Inferior parietal cortex (tissue), 1 donor: ENCODE measurements at regions not wholly inside any gene's neighbourhood (a gene's known extent, or its start where the extent isn't known, plus 50 kb on each side); places are given as distances from the start of the nearest gene placed in this dataset.

Source experiments
- DNase-seq: peaks from one replicate; pipeline ENCODE4 v3.0.0-alpha.2; 2016; ENCODE audit errors: extremely low spot score

GRCh38 chr12:68451261-68452077, 119.3 kb upstream of the MDM1 start:
- peak; percentile 5 for DNase-seq

GRCh38 chr12:68452078-68452715, 120.0 kb upstream of the MDM1 start:
- DNase-seq, result peak; percentile 25

DNA sequence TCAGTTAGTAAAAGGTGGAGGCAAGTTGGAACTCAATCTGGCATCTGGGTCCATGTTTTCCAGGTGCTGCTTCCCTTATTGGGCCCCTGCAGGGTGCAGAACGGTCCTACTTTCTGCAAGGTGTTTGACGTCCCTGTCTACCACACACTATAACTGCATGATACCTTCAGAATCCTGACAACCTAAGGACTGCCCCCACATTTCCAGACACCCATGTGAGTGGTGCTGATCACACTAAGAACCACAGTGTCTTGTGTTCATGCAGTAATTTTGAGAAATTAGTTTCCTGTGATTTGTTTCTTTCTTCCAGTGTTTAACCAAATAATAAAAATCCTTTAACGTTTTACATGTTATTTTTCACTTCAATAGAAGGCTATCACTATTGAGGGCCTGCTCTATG, 121.1 kb upstream of the MDM1 start:
- DNase-seq, result no peak

DNA sequence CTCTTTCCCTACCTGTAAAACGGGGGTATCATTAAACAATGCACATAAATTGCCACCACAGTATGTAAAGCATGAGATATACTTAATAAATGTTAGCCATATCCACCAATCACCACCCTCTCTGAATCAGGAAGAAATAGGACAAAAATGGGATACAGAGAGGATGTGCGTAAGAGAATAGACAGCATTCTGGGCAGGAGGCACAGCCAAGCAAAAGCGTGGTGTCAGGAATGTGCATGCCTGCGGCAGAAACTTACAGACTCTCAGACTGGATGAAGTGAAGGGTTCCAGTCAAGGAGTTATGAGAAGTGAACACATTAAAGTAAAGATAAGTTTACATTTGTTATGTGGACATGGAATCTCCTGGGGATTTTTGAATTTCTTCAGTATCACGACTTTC, 121.7 kb upstream of the MDM1 start:
- no peak for DNase-seq

DNA sequence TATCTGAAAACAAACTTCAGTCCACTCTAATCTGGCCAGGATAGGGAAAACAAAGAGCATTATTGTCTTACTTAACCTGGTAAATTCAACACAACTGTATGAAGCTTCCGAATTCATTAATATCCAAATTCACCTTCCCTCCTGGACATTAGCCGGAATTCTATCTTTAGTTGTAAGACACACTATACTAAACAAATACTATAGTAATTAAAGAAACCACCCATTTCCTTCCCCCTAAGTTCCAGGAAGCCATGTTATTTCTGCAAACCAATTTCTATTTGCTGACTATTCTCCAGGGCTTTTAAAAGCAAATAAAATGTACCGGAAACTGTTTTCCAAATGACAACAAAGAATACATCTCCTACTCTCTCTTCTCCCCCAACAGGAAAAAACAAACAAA, 122.7 kb upstream of the MDM1 start:
- DNase-seq, result no peak

- no peak for DNase-seq
Measured at GRCh38 chr12:68455691-68456345, 123.7 kb upstream of the MDM1 start.

GRCh38 chr12:68458866-68459265, 126.7 kb upstream of the MDM1 start:
- DNase-seq, result no peak

- DNase-seq, result no peak
Measured at GRCh38 chr12:68460236-68460635, 128.1 kb upstream of the MDM1 start.

DNA sequence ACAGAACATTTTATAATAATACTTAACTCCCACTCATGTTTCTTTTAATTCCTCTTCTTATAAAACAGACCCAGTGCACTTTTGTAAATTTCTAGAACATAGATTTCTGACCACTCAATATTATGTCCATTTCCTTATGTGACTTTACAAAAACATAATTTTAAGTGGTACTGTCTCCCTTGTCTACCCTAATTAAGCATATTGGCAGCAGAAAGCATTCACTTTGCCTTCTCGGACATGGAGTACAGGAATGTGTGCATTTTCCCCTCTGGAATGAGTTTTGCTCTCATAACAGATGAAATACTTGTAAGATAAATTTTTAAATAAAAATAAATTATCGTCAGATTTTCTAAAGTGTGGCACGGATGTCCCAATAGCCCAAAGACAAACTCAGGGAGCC, 129.5 kb upstream of the MDM1 start:
- DNase-seq, result no peak

DNA sequence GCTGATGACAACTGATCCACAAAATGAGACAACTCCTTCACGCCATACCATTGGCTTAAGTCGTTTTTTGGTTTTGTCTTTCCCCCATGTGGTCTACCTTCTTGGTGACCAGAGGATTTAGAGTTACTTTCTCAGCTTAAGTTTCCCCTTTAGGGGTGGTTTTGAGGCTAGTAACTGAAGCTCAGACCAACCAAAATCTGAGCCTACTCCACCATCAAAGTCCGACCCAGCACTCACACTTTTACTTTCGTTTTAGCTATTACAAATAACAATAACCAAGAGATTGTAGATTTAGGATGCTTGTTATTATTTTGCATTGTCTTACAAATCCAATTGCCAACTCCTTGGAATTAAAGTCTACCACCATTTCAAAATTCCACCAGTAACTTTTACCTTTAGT, 130.6 kb upstream of the MDM1 start:
- no peak for DNase-seq

DNA sequence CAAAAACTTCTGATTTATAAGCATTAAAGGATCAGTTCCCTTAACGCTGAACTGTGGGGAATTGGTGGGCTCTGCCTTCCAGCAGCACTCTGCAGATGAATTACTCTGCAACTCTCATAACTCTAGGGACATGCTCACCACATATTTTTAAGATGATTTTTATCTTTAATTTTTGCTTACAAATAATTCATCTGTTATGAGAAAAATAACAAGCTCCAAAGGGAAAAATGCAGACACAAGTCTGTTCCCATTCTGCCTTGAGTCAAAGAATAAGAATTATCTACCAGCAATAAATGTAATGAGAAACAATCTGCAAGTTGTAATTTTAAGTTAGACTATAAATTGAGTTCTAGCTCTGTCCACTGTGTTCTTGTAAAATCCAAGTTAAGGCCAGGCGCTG, 133.1 kb upstream of the MDM1 start:
- no peak for DNase-seq

DNA sequence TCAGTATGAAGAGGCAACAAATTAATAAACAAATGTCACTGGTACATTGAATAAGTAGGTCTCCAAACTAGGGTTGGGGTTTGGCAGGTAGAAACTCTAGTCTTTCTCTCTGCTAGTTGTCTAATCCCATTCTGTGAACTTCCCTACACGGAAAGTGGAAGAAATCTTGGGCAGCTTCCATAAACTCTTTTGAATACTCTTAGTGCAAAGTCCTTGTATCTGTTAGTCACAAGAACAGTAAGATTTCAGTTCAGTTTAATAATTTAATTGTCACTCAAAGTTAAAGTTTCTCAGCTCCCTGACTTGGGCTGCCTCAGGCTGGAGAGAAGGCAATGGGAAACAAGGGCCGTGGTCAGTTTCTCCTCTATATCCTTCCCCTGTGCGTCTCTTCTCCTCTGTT, 135.4 kb upstream of the MDM1 start:
- no peak for DNase-seq

- no peak for DNase-seq
Measured at GRCh38 chr12:68468036-68468435, 135.9 kb upstream of the MDM1 start.

- no peak for DNase-seq
Measured at GRCh38 chr12:68469113-68469512, 137.0 kb upstream of the MDM1 start.

DNA sequence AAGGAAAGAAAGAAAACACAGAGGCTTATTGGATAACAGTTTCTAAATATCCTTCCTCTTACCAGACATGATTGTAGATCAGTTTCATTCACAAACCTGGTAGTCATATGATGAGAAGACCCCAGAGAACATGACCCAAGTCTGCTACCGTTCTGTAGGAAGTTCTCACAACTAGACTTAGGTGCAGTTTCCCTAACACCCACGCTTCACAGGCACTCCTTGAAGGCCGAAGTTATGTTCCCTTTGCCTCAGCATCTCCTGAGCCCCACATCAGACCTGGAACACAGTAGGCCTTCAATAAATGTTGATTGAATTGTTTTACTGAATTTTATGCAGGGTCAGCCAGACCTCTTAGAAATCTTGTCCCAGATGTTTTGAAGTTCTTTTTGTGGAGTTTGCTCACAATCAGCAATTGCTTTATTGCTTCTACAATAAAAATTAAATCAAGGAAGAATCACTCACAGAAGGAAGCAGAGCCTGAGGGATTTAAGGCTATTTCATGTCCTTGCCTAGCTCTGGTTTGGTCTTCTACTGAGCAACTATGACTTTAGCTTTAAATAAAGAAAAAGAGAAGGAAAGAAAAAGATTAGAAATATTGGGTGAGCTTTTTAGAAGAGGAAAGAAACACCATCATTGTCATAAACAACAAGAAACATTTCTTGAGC, 138.6 kb upstream of the MDM1 start:
- DNase-seq, result no peak

DNA sequence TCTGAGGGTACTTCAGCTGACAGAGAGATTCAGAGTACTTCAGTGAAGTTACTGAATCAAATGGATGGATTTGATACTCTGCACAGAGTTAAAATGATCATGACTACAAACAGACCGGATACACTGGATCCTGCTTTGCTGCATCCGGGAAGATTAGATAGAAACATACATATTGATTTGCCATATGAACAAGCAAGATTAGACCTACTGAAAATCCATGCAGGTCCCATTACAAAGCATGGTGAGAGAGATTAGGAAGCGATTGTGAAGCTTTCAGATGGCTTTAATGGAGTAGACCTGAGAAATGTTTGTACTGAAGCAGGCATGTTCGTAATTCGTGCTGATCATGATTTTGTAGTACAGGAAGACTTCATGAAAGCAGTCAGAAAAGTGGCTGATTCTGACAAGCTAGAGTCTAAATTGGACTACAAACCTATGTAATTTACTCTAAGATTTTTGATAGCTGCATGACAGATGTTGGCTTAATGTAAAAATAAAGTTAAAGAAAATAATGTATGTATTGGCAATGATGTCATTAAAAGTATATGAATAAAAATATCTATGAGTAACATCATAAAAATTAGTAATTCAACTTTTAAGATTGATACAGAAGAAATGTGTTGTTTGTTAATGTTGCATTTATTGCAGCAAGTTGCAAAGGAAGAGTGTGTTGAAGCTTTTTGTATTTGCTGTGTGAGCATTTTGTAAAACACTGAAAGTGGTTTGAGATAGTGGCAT, 136.1 kb upstream of the RAP1B start:
- no peak for DNase-seq

DNA sequence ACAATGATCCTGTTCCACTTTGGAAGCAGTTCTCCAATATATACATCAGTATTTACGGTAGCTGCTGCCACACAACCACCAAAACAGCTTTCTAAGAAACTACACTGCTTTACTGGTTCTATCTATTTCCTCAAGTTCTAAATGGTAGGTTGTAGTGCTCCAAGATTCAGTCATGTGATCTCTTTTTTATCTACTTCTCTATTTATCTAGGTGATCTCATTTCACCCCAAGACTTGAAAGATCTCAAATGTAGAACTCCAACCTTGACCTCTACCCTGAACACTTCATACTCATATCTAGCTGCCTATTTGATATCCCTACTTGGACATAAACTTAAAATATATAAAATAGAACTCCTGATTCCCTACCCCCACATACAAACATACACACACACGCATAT, 133.9 kb upstream of the RAP1B start:
- no peak for DNase-seq

DNA sequence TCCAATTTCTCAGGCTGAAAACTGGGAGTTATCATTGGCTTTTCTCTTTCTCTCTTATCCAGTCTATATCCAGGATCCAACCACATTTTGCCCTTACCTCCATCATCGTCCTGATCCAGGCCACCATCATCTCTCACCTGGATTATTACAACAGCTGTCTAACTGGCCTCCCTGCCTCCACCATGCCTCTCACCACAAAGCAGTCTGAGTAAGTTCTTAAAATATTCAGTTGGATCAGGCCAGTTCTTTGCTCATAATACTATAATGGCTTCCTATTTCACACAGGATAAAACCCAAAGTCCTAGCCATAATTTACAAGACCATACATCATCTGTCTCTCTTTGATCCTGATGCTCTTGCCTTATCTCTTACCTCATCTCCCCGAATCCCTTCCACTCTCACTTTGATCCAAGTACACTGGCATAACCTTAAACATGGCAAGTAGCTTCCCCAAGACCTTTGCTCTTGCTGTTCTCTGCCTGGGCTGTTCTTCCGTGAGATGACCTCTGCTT, 133.4 kb upstream of the RAP1B start:
- DNase-seq, result no peak

GRCh38 chr12:68477906-68478305, 132.8 kb upstream of the RAP1B start:
- no peak for DNase-seq

DNA sequence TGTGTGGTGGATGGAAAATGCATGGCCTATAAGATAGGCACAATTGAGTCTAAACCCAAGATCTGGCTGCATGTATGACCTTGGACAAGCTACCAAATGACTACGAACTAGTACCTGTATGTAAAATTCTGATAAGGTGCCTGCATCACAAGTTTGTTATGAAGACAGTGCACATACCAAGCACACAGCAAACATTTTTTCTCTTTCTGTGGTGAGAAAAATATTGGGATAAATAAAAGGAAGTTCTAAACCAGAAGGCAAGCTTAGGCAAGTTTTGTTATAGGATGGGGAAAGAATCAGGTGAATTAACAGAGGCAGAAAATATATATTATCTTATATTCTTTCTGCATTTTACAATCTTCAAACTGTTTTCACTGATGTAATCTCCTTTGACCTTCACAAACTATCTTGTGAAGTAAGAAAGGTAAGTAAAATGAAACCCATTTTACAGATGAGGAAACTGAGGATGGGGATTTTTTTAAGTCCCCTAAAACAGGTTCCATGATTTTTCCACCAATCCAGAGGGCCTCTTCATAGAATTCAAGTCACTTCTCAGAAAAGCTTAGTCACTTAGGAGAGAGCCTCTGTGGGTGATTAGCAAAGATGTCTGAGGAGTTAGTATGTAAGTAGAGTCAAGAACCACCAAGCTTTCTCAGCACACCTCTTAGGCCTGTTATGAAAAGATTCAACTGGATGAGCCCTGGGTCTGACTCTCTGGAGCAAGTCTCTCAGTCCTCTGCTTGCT, 132.0 kb upstream of the RAP1B start:
- no peak for DNase-seq
